Body of pancreas (tissue), 4 donors: ENCODE measurements at regions not wholly inside any gene's neighbourhood (a gene's known extent, or its start where the extent isn't known, plus 50 kb on each side); places are given as distances from the start of the nearest gene placed in this dataset.

Experiments used
- ATAC-seq: fragments of 150-250 bp; one replicate; pipeline ENCODE4 v1.9.1; 2016
- DNase-seq, 4 donors: peaks; one replicate each; pipeline ENCODE4 v3.0.0-alpha.2; 2019
- H3K27ac ChIP-seq, 4 donors: fragments of 200-600 bp; sonication (generic); 1 replicate in 3 of 4; 2 replicates in 1 of 4; pipeline versions ENCODE4 v1.5.1 to v1.6.1; 2016 to 2019; ENCODE audit warnings: mild to moderate bottlenecking in 1 of 4, mixed read lengths in 1 of 4, moderate library complexity in 1 of 4
- H3K27me3 ChIP-seq, 2 donors: fragments of 200-600 bp; sonication (generic); one replicate each; pipeline ENCODE4 v1.6.0; 2016; ENCODE audit warnings: mild to moderate bottlenecking in 1 of 2
- H3K36me3 ChIP-seq, 2 donors: fragments of 200-600 bp; sonication (generic); replicated peaks in 1 of 2; 2 replicates each; pipeline ENCODE4 v1.5.1; 2016; ENCODE audit warnings: low read depth in 2 of 2; ENCODE audit not compliant: insufficient read depth in 1 of 2
- H3K4me1 ChIP-seq: fragments of 200-600 bp; sonication (generic); one replicate; pipeline ENCODE4 v1.6.0; 2016
- H3K4me3 ChIP-seq, 2 donors: fragments of 200-600 bp; sonication (generic); 1 replicate in 1 of 2; 2 replicates in 1 of 2; pipeline ENCODE4 v1.5.1; 2016 to 2019
- H3K9me3 ChIP-seq, 3 donors: fragments of 200-600 bp; sonication (generic); 1 replicate in 2 of 3; 2 replicates in 1 of 3; pipeline ENCODE4 v1.5.1; 2016
- POLR2A ChIP-seq, 3 donors: fragments of 450-650 bp; IDR thresholded peaks; one replicate each; pipeline ENCODE4 v1.6.1; 2016; ENCODE audit warnings: antibody characterized with exemption in 3 of 3, mild to moderate bottlenecking in 2 of 3
- WGBS, 2 donors: methylation state at CpG; one replicate each; pipeline ENCODE4 v1.1.5; 2017; 5-methylcytosine and 5-hydroxymethylcytosine counted together
- intact Hi-C: fragments of 100-400 bp; cut with DNase I; formaldehyde crosslinking; loops from one replicate; pipeline ENCODE4 v1.15.1; 2023
- TF ChIP-seq, protein P1 (sequence below), 7 experiments: fragments of 450-650 bp in 4 of 7; fragments of 200-600 bp in 3 of 7; sonication (generic) in 3 of 7; IDR thresholded peaks; one replicate each; pipeline ENCODE4 v1.5.1; 2016 to 2019; ENCODE audit warnings: antibody characterized with exemption in 7 of 7

DNA sequence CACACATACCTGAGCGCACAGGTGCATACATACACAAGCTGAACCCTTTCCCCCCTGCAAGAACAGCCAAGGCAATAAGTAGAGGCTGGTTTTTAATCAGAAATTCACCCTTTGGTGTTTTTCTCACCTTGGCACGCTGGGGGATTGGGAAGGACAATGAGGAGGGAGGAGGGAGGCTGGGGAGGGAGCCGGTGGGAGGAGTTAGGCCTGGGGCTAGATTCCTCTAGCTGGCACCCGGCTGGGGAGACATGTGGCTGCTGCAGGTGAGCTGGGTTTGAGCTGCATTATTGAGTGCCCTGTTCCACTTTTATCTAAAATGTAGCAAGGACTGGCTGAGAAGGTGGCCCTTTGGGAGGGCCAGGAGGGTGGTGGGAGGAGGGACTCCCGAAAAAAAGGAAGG, 97.8 kb upstream of the CSF3R start:
- Histone ChIP-seq H3K27me3 (no peaks in the 10 kb centered on the region), H3K9me3 (no peaks in the 10 kb centered on the region), H3K36me3 (no peaks in the 10 kb centered on the region), H3K27ac (no peak overlapping the region), H3K4me1 (no peaks in the 10 kb centered on the region), H3K4me3 (no peak overlapping the region)
- no peak for DNase-seq
- ATAC-seq: no peak
- WGBS, 2 donors: 25 to 32% methylated on average over 5 of the region's 5 CpGs
- intact Hi-C loops: no loop called here
- no peak for TF ChIP-seq POLR2A (IDR thresholded peaks at IDR 0.05)
- TF ChIP-seq, protein P1, sequence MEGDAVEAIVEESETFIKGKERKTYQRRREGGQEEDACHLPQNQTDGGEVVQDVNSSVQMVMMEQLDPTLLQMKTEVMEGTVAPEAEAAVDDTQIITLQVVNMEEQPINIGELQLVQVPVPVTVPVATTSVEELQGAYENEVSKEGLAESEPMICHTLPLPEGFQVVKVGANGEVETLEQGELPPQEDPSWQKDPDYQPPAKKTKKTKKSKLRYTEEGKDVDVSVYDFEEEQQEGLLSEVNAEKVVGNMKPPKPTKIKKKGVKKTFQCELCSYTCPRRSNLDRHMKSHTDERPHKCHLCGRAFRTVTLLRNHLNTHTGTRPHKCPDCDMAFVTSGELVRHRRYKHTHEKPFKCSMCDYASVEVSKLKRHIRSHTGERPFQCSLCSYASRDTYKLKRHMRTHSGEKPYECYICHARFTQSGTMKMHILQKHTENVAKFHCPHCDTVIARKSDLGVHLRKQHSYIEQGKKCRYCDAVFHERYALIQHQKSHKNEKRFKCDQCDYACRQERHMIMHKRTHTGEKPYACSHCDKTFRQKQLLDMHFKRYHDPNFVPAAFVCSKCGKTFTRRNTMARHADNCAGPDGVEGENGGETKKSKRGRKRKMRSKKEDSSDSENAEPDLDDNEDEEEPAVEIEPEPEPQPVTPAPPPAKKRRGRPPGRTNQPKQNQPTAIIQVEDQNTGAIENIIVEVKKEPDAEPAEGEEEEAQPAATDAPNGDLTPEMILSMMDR (IDR thresholded peaks at IDR 0.05): no peak

DNA sequence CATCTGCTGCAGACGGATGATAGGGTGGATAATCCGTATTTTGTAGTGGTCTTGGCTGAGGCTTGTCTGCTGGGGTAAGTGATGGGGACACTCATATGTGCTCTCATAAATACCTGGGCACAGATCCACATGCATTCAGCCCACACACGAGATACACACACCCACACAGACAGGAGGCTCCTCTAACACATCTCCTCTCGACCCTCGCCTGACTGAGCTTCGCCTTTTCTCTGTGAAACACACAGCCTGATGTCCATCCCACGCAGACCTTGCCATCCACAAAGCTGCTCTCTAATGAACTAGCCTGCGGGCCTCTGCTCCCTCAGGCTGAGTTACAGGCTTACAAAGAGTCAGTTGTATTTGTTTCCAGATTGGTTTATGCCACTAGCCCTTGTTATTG, 96.3 kb upstream of the CSF3R start:
- Histone ChIP-seq H3K4me1 (no peaks in the 10 kb centered on the region), H3K27ac (no peak overlapping the region), H3K9me3 (no peaks in the 10 kb centered on the region), H3K27me3 (no peaks in the 10 kb centered on the region), H3K4me3 (no peak overlapping the region), H3K36me3 (no peaks in the 10 kb centered on the region)
- DNase-seq: no peak
- intact Hi-C loops: loop anchor here (10.0 kb wide), 2 partner anchors 746 to 856 kb away; no protein-coding TSS in a partner anchor
- TF ChIP-seq, protein P1 (IDR thresholded peaks at IDR 0.05): no peak
- TF ChIP-seq POLR2A (IDR thresholded peaks at IDR 0.05): no peak
- WGBS, 2 donors: 61 to 65% methylated on average over 8 of the region's 8 CpGs
- ATAC-seq: no peak

DNA sequence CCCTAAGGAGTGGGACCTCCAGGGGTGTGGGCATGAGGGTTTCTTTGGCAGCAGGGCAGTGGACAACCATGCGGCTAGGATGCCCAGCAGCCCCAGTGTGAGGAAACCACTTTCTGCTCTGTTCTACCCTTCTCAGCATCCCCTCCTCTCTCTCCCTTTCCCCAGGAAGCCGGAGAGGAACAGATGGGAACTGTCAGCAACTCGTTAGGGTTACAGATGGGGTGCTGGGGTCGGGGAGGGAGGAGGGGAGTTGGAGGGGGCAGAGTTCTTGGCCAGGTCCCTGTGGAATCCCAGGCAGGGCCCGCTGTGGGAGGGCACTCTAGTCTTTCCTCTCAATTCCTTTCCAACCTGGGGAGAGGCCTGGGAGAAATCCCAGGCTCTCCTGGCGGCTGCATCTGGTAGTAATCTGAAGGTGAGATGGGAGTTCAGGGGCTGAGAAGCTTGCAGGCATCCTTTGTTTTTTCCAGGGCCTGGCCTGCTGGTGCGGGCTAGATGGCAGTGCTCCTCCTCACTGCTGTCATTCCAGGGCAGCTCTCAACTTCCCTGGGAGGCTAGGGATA, 93.9 kb upstream of the CSF3R start:
- H3K27me3 ChIP-seq: no peaks in the 10 kb centered on the region
- ATAC-seq (no peak), DNase-seq (no peak)
- 26 to 30% methylated on average over 4 to 7 of the region's 7 CpGs for WGBS, 2 donors
- no peaks in the 10 kb centered on the region for H3K4me1 ChIP-seq
- H3K4me3 ChIP-seq: no peak overlapping the region
- intact Hi-C loops: loop anchor here (10.0 kb wide), 2 partner anchors 748 to 858 kb away; no protein-coding TSS in a partner anchor
- no peak for TF ChIP-seq POLR2A (IDR thresholded peaks at IDR 0.05)
- TF ChIP-seq, protein P1 (IDR thresholded peaks at IDR 0.05): no peak
- no peaks in the 10 kb centered on the region for H3K9me3 ChIP-seq
- no peaks in the 10 kb centered on the region for H3K36me3 ChIP-seq
- H3K27ac ChIP-seq: no peak overlapping the region

DNA sequence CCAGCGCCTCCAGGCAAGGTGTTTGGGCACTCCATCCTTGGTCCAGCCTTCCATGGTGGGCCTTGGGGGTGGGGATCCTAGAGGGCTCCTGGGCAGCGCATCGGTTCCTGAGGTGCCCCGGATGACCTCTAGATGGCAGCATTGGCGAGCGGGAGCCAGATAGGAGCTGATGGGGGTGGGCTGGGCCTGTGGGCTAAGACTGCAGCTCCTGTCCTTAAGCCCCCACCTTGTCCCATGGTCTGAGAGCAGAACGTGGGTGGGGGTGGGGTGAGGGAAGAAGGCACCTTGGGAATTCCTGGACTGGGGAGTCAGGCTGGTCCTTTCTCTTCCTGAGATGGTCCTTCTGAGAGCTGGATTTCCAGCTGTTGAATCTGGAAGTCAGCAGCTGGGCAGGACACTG, 93.4 kb upstream of the CSF3R start:
- 0% methylated on average over 1 to 7 of the region's 7 CpGs for WGBS, 2 donors
- H3K27me3 ChIP-seq: no peaks in the 10 kb centered on the region
- DNase-seq: peak; percentile 37 to 60 (median 50)
- peak; percentile 27 for ATAC-seq
- TF ChIP-seq, protein P1 (IDR thresholded peaks at IDR 0.05): peak; percentile 58 to 78 (median 62)
- TF ChIP-seq POLR2A (IDR thresholded peaks at IDR 0.05): no peak
- H3K36me3 ChIP-seq: no peaks in the 10 kb centered on the region
- H3K4me3 ChIP-seq: no peak overlapping the region
- no peaks in the 10 kb centered on the region for H3K9me3 ChIP-seq
- H3K27ac ChIP-seq: no peak overlapping the region
- intact Hi-C loops: loop anchor here (10.0 kb wide), 2 partner anchors 749 to 859 kb away; no protein-coding TSS in a partner anchor
- no peaks in the 10 kb centered on the region for H3K4me1 ChIP-seq

DNA sequence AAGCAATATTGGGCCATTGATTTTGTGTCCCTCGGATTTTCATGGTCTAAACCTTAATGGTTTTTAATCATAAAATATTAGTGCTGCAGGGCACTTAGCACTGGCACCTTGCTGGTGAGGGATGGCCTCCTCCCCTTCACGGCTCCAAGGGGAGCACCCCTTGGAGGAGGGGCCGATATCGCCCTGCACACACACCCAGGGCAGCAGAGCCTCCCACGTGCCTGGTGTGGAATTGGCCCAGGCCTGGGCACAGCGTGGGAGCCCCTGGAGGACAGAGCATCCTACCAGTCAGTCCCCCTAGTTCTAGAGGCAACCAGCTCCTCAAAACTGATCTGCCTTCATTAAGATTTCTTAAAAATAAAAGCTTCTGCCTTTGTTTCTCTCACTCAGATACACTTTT, 90.7 kb upstream of the CSF3R start:
- no peaks in the 10 kb centered on the region for H3K27me3 ChIP-seq
- ATAC-seq (no peak), DNase-seq (no peak)
- H3K4me1 ChIP-seq: no peaks in the 10 kb centered on the region
- H3K27ac ChIP-seq: no peak overlapping the region
- TF ChIP-seq POLR2A (IDR thresholded peaks at IDR 0.05): no peak
- TF ChIP-seq, protein P1 (IDR thresholded peaks at IDR 0.05): no peak
- WGBS, 2 donors: 33 to 36% methylated on average over 6 of the region's 6 CpGs
- intact Hi-C loops: loop anchor here (10.0 kb wide), 2 partner anchors 751 to 861 kb away; no protein-coding TSS in a partner anchor
- H3K4me3 ChIP-seq: no peak overlapping the region
- no peaks in the 10 kb centered on the region for H3K36me3 ChIP-seq
- no peaks in the 10 kb centered on the region for H3K9me3 ChIP-seq
